Fibroblast of lung (primary cell): ENCODE measurements at regions not wholly inside any gene's neighbourhood (a gene's known extent, or its start where the extent isn't known, plus 50 kb on each side); places are given as distances from the start of the nearest gene placed in this dataset.

Source experiments
- DNase-seq, 2 donors: peaks; one replicate each; pipeline versions ENCODE4 v3.0.0 to v3.0.0-alpha.2; 2010; ENCODE audit warnings: low read depth in 2 of 2
- H2AFZ ChIP-seq: 2 replicates; pipeline ENCODE4 v1.5.1; 2012; ENCODE audit warnings: low read length, control low read depth, inconsistent platforms
- H3K27ac ChIP-seq: 2 replicates; pipeline ENCODE4 v1.5.1; 2011; ENCODE audit warnings: low read length, control low read depth; ENCODE audit not compliant: insufficient read depth
- H3K27me3 ChIP-seq: 2 replicates; pipeline ENCODE4 v1.5.1; 2011; ENCODE audit warnings: mild to moderate bottlenecking, low read length; ENCODE audit not compliant: control insufficient read depth, insufficient read depth
- H3K36me3 ChIP-seq: 2 replicates; pipeline ENCODE4 v1.5.1; 2011; ENCODE audit warnings: low read length; ENCODE audit not compliant: control insufficient read depth, insufficient read depth
- H3K4me1 ChIP-seq: 2 replicates; pipeline ENCODE4 v1.5.1; 2011; ENCODE audit warnings: low read length; ENCODE audit not compliant: control insufficient read depth, insufficient read depth; ENCODE audit errors: extremely low read depth
- H3K4me2 ChIP-seq: 2 replicates; pipeline ENCODE4 v1.5.1; 2011; ENCODE audit warnings: low read length, control low read depth; ENCODE audit not compliant: insufficient read depth; ENCODE audit errors: extremely low read depth
- H3K4me3 ChIP-seq, 4 experiments: fragments of 200-600 bp in 1 of 4; sonication (generic) in 1 of 4; replicated peaks in 1 of 4; 2 replicates each; pipeline ENCODE4 v1.5.1; 2011 to 2016; ENCODE audit warnings: low read length in 4 of 4, low read depth in 3 of 4, mild to moderate bottlenecking in 3 of 4, control low read depth in 2 of 4, inconsistent platforms in 1 of 4, mixed read lengths in 1 of 4; ENCODE audit not compliant: insufficient read depth in 1 of 4; ENCODE audit errors: control extremely low read depth in 1 of 4
- H3K79me2 ChIP-seq: 2 replicates; pipeline ENCODE4 v1.5.1; 2012; ENCODE audit warnings: mild to moderate bottlenecking, low read length, inconsistent platforms; ENCODE audit not compliant: control insufficient read depth, insufficient read depth
- H3K9ac ChIP-seq: 2 replicates; pipeline ENCODE4 v1.5.1; 2011; ENCODE audit warnings: mild to moderate bottlenecking, low read length, control low read depth; ENCODE audit not compliant: insufficient read depth
- H3K9me3 ChIP-seq: 2 replicates; pipeline ENCODE4 v1.5.1; 2012; ENCODE audit warnings: low read depth, low read length; ENCODE audit not compliant: control insufficient read depth, insufficient read depth
- H4K20me1 ChIP-seq: 2 replicates; pipeline ENCODE4 v1.5.1; 2011; ENCODE audit warnings: low read length; ENCODE audit not compliant: control insufficient read depth, insufficient read depth; ENCODE audit errors: extremely low read depth
- CTCF ChIP-seq, 2 donors: IDR thresholded peaks in 1 of 2; conservative IDR thresholded peaks in 1 of 2; 1 replicate in 1 of 2; 2 replicates in 1 of 2; pipeline ENCODE4 v1.5.1; 2011 to 2012; ENCODE audit warnings: low read length in 2 of 2, control low read depth in 1 of 2, inconsistent platforms in 1 of 2, low read depth in 1 of 2, mild to moderate bottlenecking in 1 of 2
- EZH2 ChIP-seq: IDR thresholded peaks from 2 replicates; pipeline ENCODE4 v1.5.1; 2012; ENCODE audit warnings: low read length, control low read depth, mild to moderate bottlenecking; ENCODE audit errors: missing control alignments

- Histone ChIP-seq H3K79me2 (no peaks in the 10 kb centered on the region), H3K4me3 (no peak overlapping the region), H3K27me3 (no peaks in the 10 kb centered on the region), H4K20me1 (no peaks in the 10 kb centered on the region), H3K9me3 (no peaks in the 10 kb centered on the region), H2AFZ (no peak overlapping the region), H3K4me1 (no peaks in the 10 kb centered on the region), H3K36me3 (no peaks in the 10 kb centered on the region), H3K4me2 (no peak overlapping the region), H3K27ac (no peak overlapping the region), H3K9ac (no peak overlapping the region)
- DNase-seq, result no peak
- TF ChIP-seq CTCF (conservative IDR thresholded peaks at IDR 0.05 in 1 of 2, IDR thresholded peaks at IDR 0.05 in 1 of 2; ENCODE audit: low read depth in 1 of 2, low read length in 2 of 2) (no peak), EZH2 (no peak)
Observed at GRCh38 chr13:73394066-73394465, 335.3 kb downstream of the KLF5 start.

DNA sequence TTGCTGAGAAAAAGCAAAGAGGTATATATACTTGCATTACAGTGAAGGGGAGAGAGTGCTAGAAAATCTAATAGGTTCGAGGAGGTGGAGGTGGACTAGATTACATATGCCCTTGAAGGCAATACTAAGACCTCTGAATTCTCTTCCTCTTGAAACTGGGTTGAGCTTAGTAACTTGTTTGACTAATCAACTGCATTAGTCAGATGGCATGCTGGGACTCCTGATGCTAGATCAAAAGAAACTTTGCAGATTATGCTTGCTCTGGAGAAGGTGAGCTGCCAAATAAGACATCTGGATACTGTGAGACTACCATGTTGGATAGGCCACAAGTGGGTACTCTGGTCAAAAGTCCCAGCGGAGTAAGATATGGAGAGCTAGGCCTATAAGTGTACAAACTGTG, 331.3 kb downstream of the KLF5 start:
- TF ChIP-seq EZH2 (no peak), CTCF (conservative IDR thresholded peaks at IDR 0.05 in 1 of 2, IDR thresholded peaks at IDR 0.05 in 1 of 2; ENCODE audit: low read depth in 1 of 2, low read length in 2 of 2) (no peak)
- DNase-seq, result no peak
- Histone ChIP-seq H3K4me2 (no peak overlapping the region), H2AFZ (no peak overlapping the region), H3K79me2 (no peaks in the 10 kb centered on the region), H3K9me3 (no peaks in the 10 kb centered on the region), H3K4me1 (no peaks in the 10 kb centered on the region), H3K27me3 (no peaks in the 10 kb centered on the region), H4K20me1 (no peaks in the 10 kb centered on the region), H3K27ac (no peak overlapping the region), H3K9ac (no peak overlapping the region), H3K4me3 (no peak overlapping the region), H3K36me3 (no peaks in the 10 kb centered on the region)

- H3K27me3 ChIP-seq, result no peaks in the 10 kb centered on the region
- no peak overlapping the region for H3K4me2 ChIP-seq
- H3K4me1 ChIP-seq, result no peaks in the 10 kb centered on the region
- peak in 1 of 2 donors; percentile 10 for DNase-seq
- no peak overlapping the region for H3K27ac ChIP-seq
- TF ChIP-seq CTCF (conservative IDR thresholded peaks at IDR 0.05 in 1 of 2, IDR thresholded peaks at IDR 0.05 in 1 of 2; ENCODE audit: low read depth in 1 of 2, low read length in 2 of 2) (no peak), EZH2 (no peak)
- no peaks in the 10 kb centered on the region for H3K79me2 ChIP-seq
- no peak overlapping the region for H3K9ac ChIP-seq
- H4K20me1 ChIP-seq, result no peaks in the 10 kb centered on the region
- H3K4me3 ChIP-seq, result no peak overlapping the region
- H3K9me3 ChIP-seq, result no peaks in the 10 kb centered on the region
- H3K36me3 ChIP-seq, result no peaks in the 10 kb centered on the region
- no peak overlapping the region for H2AFZ ChIP-seq
Observed at GRCh38 chr13:73388586-73388985, 329.8 kb downstream of the KLF5 start.
